HepG2 (cell line): ENCODE measurements at regions not wholly inside any gene's neighbourhood (a gene's known extent, or its start where the extent isn't known, plus 50 kb on each side); places are given as distances from the start of the nearest gene placed in this dataset.

Experiments
- CCAR2 ChIP-seq: fragments of 200-400 bp; formaldehyde crosslinking; optimal IDR thresholded peaks from 2 replicates; pipeline ENCODE3; 2018; ENCODE audit warnings: low read depth, mild to moderate bottlenecking, low read length, moderate library complexity
- CEBPB ChIP-seq: IDR thresholded peaks from 2 replicates; pipeline ENCODE4 v1.6.1; 2011; ENCODE audit warnings: low read depth, low read length, improper control_type of control experiment, borderline replicate concordance
- GLI4 ChIP-seq: sonication (generic); formaldehyde crosslinking; IDR thresholded peaks from 2 replicates; pipeline ENCODE4 v1.5.1; 2020; ENCODE audit warnings: missing genetic modification reagents, mild to moderate bottlenecking, moderate library complexity, borderline replicate concordance
- HDAC2 ChIP-seq: sonication (generic); formaldehyde crosslinking; IDR thresholded peaks from 2 replicates; pipeline ENCODE4 v1.4.0; 2020; ENCODE audit warnings: missing genetic modification reagents
- JUND ChIP-seq: sonication (generic); formaldehyde crosslinking; IDR thresholded peaks from 2 replicates; pipeline ENCODE4 v1.8.0; 2022; ENCODE audit warnings: mild to moderate bottlenecking, missing genetic modification reagents
- KAT2B ChIP-seq: fragments of 150-350 bp; IDR thresholded peaks from 2 replicates; pipeline ENCODE4 v1.6.1; 2014; ENCODE audit warnings: low read depth, low read length, borderline replicate concordance
- KDM2A ChIP-seq: sonication (generic); formaldehyde crosslinking; IDR thresholded peaks from 2 replicates; pipeline ENCODE4 v1.4.0; 2020; ENCODE audit warnings: low read depth, missing genetic modification reagents, borderline replicate concordance
- KDM3A ChIP-seq: IDR thresholded peaks from 2 replicates; pipeline ENCODE4 v1.6.1; 2018; ENCODE audit warnings: low read depth, missing compliant biosample characterization
- MAFG ChIP-seq: sonication (generic); formaldehyde crosslinking; IDR thresholded peaks from 2 replicates; pipeline ENCODE4 v1.5.1; 2020; ENCODE audit warnings: mild to moderate bottlenecking, missing genetic modification reagents
- MATR3 ChIP-seq: sonication (generic); formaldehyde crosslinking; IDR thresholded peaks from 2 replicates; pipeline ENCODE4 v1.4.0; 2020; ENCODE audit warnings: missing genetic modification reagents
- MED13 ChIP-seq: sonication (generic); formaldehyde crosslinking; IDR thresholded peaks from 2 replicates; pipeline ENCODE4 v1.5.0; 2020; ENCODE audit warnings: missing genetic modification reagents
- MZF1 ChIP-seq: sonication (generic); formaldehyde crosslinking; IDR thresholded peaks from 2 replicates; pipeline ENCODE4 v1.8.1; 2023; ENCODE audit warnings: mild to moderate bottlenecking, missing genetic modification reagents, borderline replicate concordance
- NFE2 ChIP-seq: sonication (generic); formaldehyde crosslinking; IDR thresholded peaks from 2 replicates; pipeline ENCODE4 v1.4.0; 2020; ENCODE audit warnings: missing genetic modification reagents
- NR2F2 ChIP-seq: IDR thresholded peaks from 2 replicates; pipeline ENCODE4 v1.6.1; 2012; ENCODE audit warnings: low read depth, inconsistent platforms, borderline replicate concordance
- SKI ChIP-seq: fragments of 450-650 bp; IDR thresholded peaks from one replicate; pipeline ENCODE4 v1.6.1; 2018; ENCODE audit warnings: mild to moderate bottlenecking; ENCODE audit not compliant: partially characterized antibody
- SP5 ChIP-seq: IDR thresholded peaks from 2 replicates; pipeline ENCODE4 v1.6.1; 2016; ENCODE audit warnings: low read depth, borderline replicate concordance
- TAF15 ChIP-seq: fragments of 200-400 bp; formaldehyde crosslinking; IDR thresholded peaks from one replicate; pipeline ENCODE4 v1.6.1; 2018; ENCODE audit warnings: mild to moderate bottlenecking, low read depth, low read length; ENCODE audit not compliant: poor library complexity, severe bottlenecking
- TCF7 ChIP-seq: sonication (generic); IDR thresholded peaks from 2 replicates; pipeline ENCODE4 v1.6.1; 2016; ENCODE audit warnings: antibody characterized with exemption, low read depth
- YY1 ChIP-seq: IDR thresholded peaks from 2 replicates; pipeline ENCODE4 v1.6.1; 2011; ENCODE audit warnings: low read length, low read depth, moderate library complexity, mild to moderate bottlenecking; ENCODE audit not compliant: insufficient read depth, insufficient replicate concordance
- ZNF138 ChIP-seq: sonication (generic); formaldehyde crosslinking; IDR thresholded peaks from 2 replicates; pipeline ENCODE4 v1.5.0; 2020; ENCODE audit warnings: mild to moderate bottlenecking, low read depth, missing genetic modification reagents
- ZNF160 ChIP-seq: sonication (generic); formaldehyde crosslinking; IDR thresholded peaks from 2 replicates; pipeline ENCODE4 v1.8.0; 2022; ENCODE audit warnings: mild to moderate bottlenecking, inconsistent platforms, missing genetic modification reagents
- ZNF234 ChIP-seq: sonication (generic); formaldehyde crosslinking; conservative IDR thresholded peaks from 2 replicates; pipeline ENCODE4 v1.5.1; 2020; ENCODE audit warnings: mild to moderate bottlenecking, missing genetic modification reagents
- ZNF326 ChIP-seq: sonication (generic); formaldehyde crosslinking; IDR thresholded peaks from 2 replicates; pipeline ENCODE4 v1.4.0; 2020; ENCODE audit warnings: missing genetic modification reagents, borderline replicate concordance
- ZNF44 ChIP-seq: sonication (generic); formaldehyde crosslinking; IDR thresholded peaks from 2 replicates; pipeline ENCODE4 v1.5.1; 2020; ENCODE audit warnings: mild to moderate bottlenecking, missing genetic modification reagents
- ZNF446 ChIP-seq: sonication (generic); formaldehyde crosslinking; IDR thresholded peaks from 2 replicates; pipeline ENCODE4 v1.5.0; 2020; ENCODE audit warnings: mild to moderate bottlenecking, missing genetic modification reagents
- ZNF614 ChIP-seq: IDR thresholded peaks from 2 replicates; pipeline ENCODE4 v1.6.1; 2018; ENCODE audit warnings: missing biosample characterization, missing genetic modification reagents, inconsistent platforms, borderline replicate concordance
- ZNF83 ChIP-seq: sonication (generic); formaldehyde crosslinking; IDR thresholded peaks from 2 replicates; pipeline ENCODE4 v1.4.0; 2020; ENCODE audit warnings: missing genetic modification reagents, mild to moderate bottlenecking, borderline replicate concordance
- TF ChIP-seq, protein P1 (sequence below): sonication (generic); formaldehyde crosslinking; IDR thresholded peaks from 2 replicates; pipeline ENCODE4 v1.8.1; 2023; ENCODE audit warnings: missing genetic modification reagents, mild to moderate bottlenecking, borderline replicate concordance
- TF ChIP-seq, protein P2 (sequence below): sonication (generic); formaldehyde crosslinking; IDR thresholded peaks from 2 replicates; pipeline ENCODE4 v1.4.0; 2020; ENCODE audit warnings: mild to moderate bottlenecking, missing genetic modification reagents, borderline replicate concordance

DNA sequence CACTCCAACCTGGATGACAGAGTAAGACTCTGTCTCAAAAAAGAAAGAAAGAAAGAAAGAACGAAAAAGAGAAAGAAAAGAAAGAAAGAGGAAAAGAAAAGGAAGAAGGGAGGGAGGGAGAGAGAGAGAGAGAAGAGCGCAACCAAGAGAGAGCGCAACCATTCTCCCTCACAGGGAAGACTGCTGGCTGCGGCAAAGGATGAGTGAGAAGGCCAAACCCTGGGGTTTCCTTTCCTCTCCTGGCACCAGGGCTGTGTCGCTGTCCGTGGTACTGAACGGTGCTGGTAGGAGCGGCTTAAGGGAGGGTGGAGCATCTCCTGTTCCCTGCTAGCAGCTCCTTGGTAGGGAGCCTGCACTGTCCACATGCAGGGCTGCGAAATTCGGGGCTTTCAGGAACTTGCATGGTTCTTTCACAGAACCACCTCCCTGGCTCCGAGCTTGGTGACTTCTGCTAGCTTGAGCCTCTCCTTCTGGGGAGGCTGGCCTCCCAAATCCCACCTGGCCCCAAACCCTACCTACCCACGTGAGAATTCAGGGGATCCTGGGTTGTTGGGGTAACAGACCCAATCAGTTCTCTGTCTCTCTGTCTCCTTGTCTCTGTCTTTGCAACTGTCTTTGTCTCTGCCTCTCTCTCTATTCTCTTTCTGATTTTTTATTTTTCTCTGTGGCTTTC is 51.1 kb upstream of the ZNRF4 start (continued):
- TF ChIP-seq JUND (CRISPR knock-in tag) (no peak), TCF7 (no peak), YY1 (no peak), SP5 (CRISPR knock-in tag) (no peak), SKI (no peak), ZNF160 (CRISPR knock-in tag) (peak; percentile 85), KDM3A (CRISPR knock-in tag) (peak; percentile 57; the same call in 1 of the 2 replicates), NR2F2 (no peak), ZNF614 (CRISPR knock-in tag) (0 out of 2 replicates have a peak, but pooled peaks have one; percentile 26), HDAC2 (CRISPR knock-in tag) (peak; percentile 70; the same call in 1 of the 2 replicates), CEBPB (no peak), ZNF83 (CRISPR knock-in tag) (no peak), GLI4 (no peak), KDM2A (peak; percentile 85), CCAR2 (no peak), NFE2 (CRISPR knock-in tag) (no peak), ZNF446 (CRISPR knock-in tag) (no peak; the same call in 1 of the 2 replicates), KAT2B (no peak), ZNF138 (CRISPR knock-in tag) (peak; percentile 43; the same call in 1 of the 2 replicates), MATR3 (CRISPR knock-in tag) (no peak), ZNF44 (CRISPR knock-in tag) (no peak), MZF1 (CRISPR knock-in tag) (no peak), MAFG (CRISPR knock-in tag) (no peak), MED13 (CRISPR knock-in tag) (no peak), ZNF326 (no peak), TAF15 (no peak), ZNF234 (no peak)
- TF ChIP-seq, protein P1, sequence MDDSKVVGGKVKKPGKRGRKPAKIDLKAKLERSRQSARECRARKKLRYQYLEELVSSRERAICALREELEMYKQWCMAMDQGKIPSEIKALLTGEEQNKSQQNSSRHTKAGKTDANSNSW (CRISPR knock-in tag) = no peak
- TF ChIP-seq, protein P2, sequence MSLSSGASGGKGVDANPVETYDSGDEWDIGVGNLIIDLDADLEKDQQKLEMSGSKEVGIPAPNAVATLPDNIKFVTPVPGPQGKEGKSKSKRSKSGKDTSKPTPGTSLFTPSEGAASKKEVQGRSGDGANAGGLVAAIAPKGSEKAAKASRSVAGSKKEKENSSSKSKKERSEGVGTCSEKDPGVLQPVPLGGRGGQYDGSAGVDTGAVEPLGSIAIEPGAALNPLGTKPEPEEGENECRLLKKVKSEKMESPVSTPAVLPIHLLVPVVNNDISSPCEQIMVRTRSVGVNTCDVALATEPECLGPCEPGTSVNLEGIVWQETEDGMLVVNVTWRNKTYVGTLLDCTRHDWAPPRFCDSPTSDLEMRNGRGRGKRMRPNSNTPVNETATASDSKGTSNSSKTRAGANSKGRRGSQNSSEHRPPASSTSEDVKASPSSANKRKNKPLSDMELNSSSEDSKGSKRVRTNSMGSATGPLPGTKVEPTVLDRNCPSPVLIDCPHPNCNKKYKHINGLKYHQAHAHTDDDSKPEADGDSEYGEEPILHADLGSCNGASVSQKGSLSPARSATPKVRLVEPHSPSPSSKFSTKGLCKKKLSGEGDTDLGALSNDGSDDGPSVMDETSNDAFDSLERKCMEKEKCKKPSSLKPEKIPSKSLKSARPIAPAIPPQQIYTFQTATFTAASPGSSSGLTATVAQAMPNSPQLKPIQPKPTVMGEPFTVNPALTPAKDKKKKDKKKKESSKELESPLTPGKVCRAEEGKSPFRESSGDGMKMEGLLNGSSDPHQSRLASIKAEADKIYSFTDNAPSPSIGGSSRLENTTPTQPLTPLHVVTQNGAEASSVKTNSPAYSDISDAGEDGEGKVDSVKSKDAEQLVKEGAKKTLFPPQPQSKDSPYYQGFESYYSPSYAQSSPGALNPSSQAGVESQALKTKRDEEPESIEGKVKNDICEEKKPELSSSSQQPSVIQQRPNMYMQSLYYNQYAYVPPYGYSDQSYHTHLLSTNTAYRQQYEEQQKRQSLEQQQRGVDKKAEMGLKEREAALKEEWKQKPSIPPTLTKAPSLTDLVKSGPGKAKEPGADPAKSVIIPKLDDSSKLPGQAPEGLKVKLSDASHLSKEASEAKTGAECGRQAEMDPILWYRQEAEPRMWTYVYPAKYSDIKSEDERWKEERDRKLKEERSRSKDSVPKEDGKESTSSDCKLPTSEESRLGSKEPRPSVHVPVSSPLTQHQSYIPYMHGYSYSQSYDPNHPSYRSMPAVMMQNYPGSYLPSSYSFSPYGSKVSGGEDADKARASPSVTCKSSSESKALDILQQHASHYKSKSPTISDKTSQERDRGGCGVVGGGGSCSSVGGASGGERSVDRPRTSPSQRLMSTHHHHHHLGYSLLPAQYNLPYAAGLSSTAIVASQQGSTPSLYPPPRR (CRISPR knock-in tag) = no peak
